SU-DHL-6 (cell line): ENCODE measurements at regions not wholly inside any gene's neighbourhood (a gene's known extent, or its start where the extent isn't known, plus 50 kb on each side); places are given as distances from the start of the nearest gene placed in this dataset.
A peak's percentile ranks its signal among the peaks of the same experiment; 100 is the strongest.

Source experiments
- H2AFZ ChIP-seq: fragments of 200-600 bp; sonication (generic); 2 replicates; pipeline ENCODE4 v1.6.1; 2014; ENCODE audit warnings: low read depth, mild to moderate bottlenecking, moderate library complexity, mixed read lengths, antibody characterized with exemption, low read length; ENCODE audit not compliant: severe bottlenecking
- H3F3A ChIP-seq: fragments of 200-600 bp; shearing (Covaris generic); 2 replicates; pipeline ENCODE4 v1.6.0; 2016; ENCODE audit warnings: antibody characterized with exemption, mild to moderate bottlenecking; ENCODE audit not compliant: insufficient read depth
- H3K27ac ChIP-seq: fragments of 200-600 bp; sonication (generic); 2 replicates; pipeline ENCODE4 v1.5.1; 2016; ENCODE audit warnings: low read depth, mild to moderate bottlenecking, low read length, moderate library complexity, mixed read lengths
- H3K27me3 ChIP-seq: fragments of 200-600 bp; sonication (generic), shearing (Covaris generic); 2 replicates; pipeline ENCODE4 v1.6.0; 2014; ENCODE audit warnings: mild to moderate bottlenecking, low read length
- H3K36me3 ChIP-seq: fragments of 200-600 bp; sonication (generic); 2 replicates; pipeline ENCODE4 v1.6.1; 2014; ENCODE audit warnings: mild to moderate bottlenecking, low read length, mixed read lengths
- H3K4me2 ChIP-seq: fragments of 300-600, 200-600 bp; shearing (Covaris generic), sonication (generic); 2 replicates; pipeline ENCODE4 v1.6.0; 2014; ENCODE audit warnings: low read length, low read depth, mild to moderate bottlenecking; ENCODE audit not compliant: poor library complexity, severe bottlenecking
- H3K4me3 ChIP-seq: fragments of 200-600 bp; sonication (generic); 2 replicates; pipeline ENCODE4 v1.5.1; 2014; ENCODE audit warnings: antibody characterized with exemption, low read length, mild to moderate bottlenecking, mixed read lengths; ENCODE audit not compliant: insufficient read depth, poor library complexity, severe bottlenecking
- H3K79me2 ChIP-seq: fragments of 200-600 bp; sonication (generic); 2 replicates; pipeline ENCODE4 v1.6.1; 2014; ENCODE audit warnings: mild to moderate bottlenecking, low read length, moderate library complexity; ENCODE audit not compliant: insufficient read depth
- H3K9ac ChIP-seq: fragments of 200-600 bp; sonication (generic); 2 replicates; pipeline ENCODE4 v1.7.0; 2014; ENCODE audit warnings: mild to moderate bottlenecking, low read length
- H3K9me2 ChIP-seq: fragments of 200-600 bp; sonication (generic); replicated peaks from 2 replicates; pipeline ENCODE4 v1.6.1; 2014; ENCODE audit warnings: low read length; ENCODE audit not compliant: insufficient read depth
- H3K9me3 ChIP-seq: fragments of 200-600 bp; sonication (generic); 2 replicates; pipeline ENCODE4 v1.6.1; 2014; ENCODE audit warnings: low read length, mixed read lengths; ENCODE audit not compliant: insufficient read depth
- H4K20me1 ChIP-seq: fragments of 200-600 bp; sonication (generic); 2 replicates; pipeline ENCODE4 v1.6.1; 2014; ENCODE audit warnings: low read depth, mild to moderate bottlenecking, antibody characterized with exemption, low read length, moderate library complexity, mixed read lengths
- CTCF ChIP-seq: fragments of 200-600 bp; sonication (generic); IDR thresholded peaks from one replicate; pipeline ENCODE4 v1.5.1; 2017; ENCODE audit warnings: antibody characterized with exemption, mild to moderate bottlenecking, low read length, moderate library complexity; ENCODE audit not compliant: insufficient read depth, poor library complexity, severe bottlenecking
- EZH2phosphoT487 ChIP-seq: fragments of 200-600 bp; sonication (generic), shearing (Covaris generic); conservative IDR thresholded peaks from 2 replicates; pipeline ENCODE4 v1.6.1; 2018; ENCODE audit warnings: mild to moderate bottlenecking, antibody characterized with exemption, low read length, moderate library complexity, mixed read lengths

GRCh38 chr4:57763070-57763469 is 652.9 kb upstream of the IGFBP7 start:
- TF ChIP-seq CTCF: no peak
- no peak for TF ChIP-seq EZH2phosphoT487
- H3K9me3 ChIP-seq: no peaks in the 10 kb centered on the region
- no peaks in the 10 kb centered on the region for H3K27me3 ChIP-seq
- no peaks in the 10 kb centered on the region for H3K36me3 ChIP-seq
- no peak overlapping the region for H3K27ac ChIP-seq
- no peaks in the 10 kb centered on the region for H3K79me2 ChIP-seq
- H3K4me3 ChIP-seq: no peak overlapping the region
- H4K20me1 ChIP-seq: no peaks in the 10 kb centered on the region
- H3F3A ChIP-seq: no peaks in the 10 kb centered on the region
- no peaks in the 10 kb centered on the region for H3K9me2 ChIP-seq
- H2AFZ ChIP-seq: peak overlapping the region; percentile 48
- H3K4me2 ChIP-seq: no peak overlapping the region
- no peak overlapping the region for H3K9ac ChIP-seq

GRCh38 chr4:57740625-57741190 is 630.5 kb upstream of the IGFBP7 start:
- no peaks in the 10 kb centered on the region for H3F3A ChIP-seq
- no peaks in the 10 kb centered on the region for H4K20me1 ChIP-seq
- H3K36me3 ChIP-seq: no peaks in the 10 kb centered on the region
- H3K4me2 ChIP-seq: no peak overlapping the region
- no peak overlapping the region for H3K27ac ChIP-seq
- H2AFZ ChIP-seq: no peak overlapping the region
- TF ChIP-seq EZH2phosphoT487: no peak
- TF ChIP-seq CTCF: no peak
- no peaks in the 10 kb centered on the region for H3K79me2 ChIP-seq
- no peak overlapping the region for H3K9ac ChIP-seq
- no peaks in the 10 kb centered on the region for H3K9me2 ChIP-seq
- H3K27me3 ChIP-seq: no peaks in the 10 kb centered on the region
- H3K4me3 ChIP-seq: no peak overlapping the region
- H3K9me3 ChIP-seq: no peaks in the 10 kb centered on the region

- Histone ChIP-seq H3K9me3 (no peaks in the 10 kb centered on the region), H3K79me2 (no peaks in the 10 kb centered on the region), H3K9ac (no peak overlapping the region), H3K4me2 (no peak overlapping the region), H3K36me3 (no peaks in the 10 kb centered on the region), H3F3A (no peaks in the 10 kb centered on the region), H2AFZ (no peak overlapping the region), H4K20me1 (no peaks in the 10 kb centered on the region), H3K9me2 (no peaks in the 10 kb centered on the region), H3K27me3 (no peaks in the 10 kb centered on the region), H3K27ac (no peak overlapping the region), H3K4me3 (no peak overlapping the region)
- no peak for TF ChIP-seq CTCF
- TF ChIP-seq EZH2phosphoT487: no peak
Observed at GRCh38 chr4:57736781-57737180, 626.6 kb upstream of the IGFBP7 start.
